ENCODE measurements at regions not wholly inside any gene's neighbourhood (a gene's known extent, or its start where the extent isn't known, plus 50 kb on each side); places are given as distances from the start of the nearest gene placed in this dataset.

- no peak overlapping the region for H3K56ac ChIP-seq (ENCODE audit: insufficient read length, low read depth, low read length)
- no CpG with 5 or more reads among the region's 5 CpGs for WGBS (ENCODE audit: extremely low coverage, insufficient read length, low lambda C conversion rate)
- no peak overlapping the region for H2AK5ac ChIP-seq (ENCODE audit: insufficient read length, low read length)
- no peaks in the 10 kb centered on the region for H3K9me3 ChIP-seq (ENCODE audit: control insufficient read depth, low read depth, low read length)
- no peak overlapping the region for H3K4me2 ChIP-seq (ENCODE audit: insufficient read depth, insufficient read length, low read length)
- no peak for DNase-seq
- no peaks in the 10 kb centered on the region for H3K79me2 ChIP-seq (ENCODE audit: insufficient read depth, low read length)
- H2BK12ac ChIP-seq (ENCODE audit: insufficient read length, low read depth, low read length): no peak overlapping the region
- no peak overlapping the region for H4K91ac ChIP-seq (ENCODE audit: insufficient read length, low read depth, low read length)
- no peak overlapping the region for H3T11ph ChIP-seq (ENCODE audit: low read length)
- H3K18ac ChIP-seq (ENCODE audit: insufficient read length, low read depth, low read length): no peak overlapping the region
- H3K9ac ChIP-seq (ENCODE audit: extremely low read depth, insufficient read length, low read length): no peak overlapping the region
- H4K20me1 ChIP-seq (ENCODE audit: control insufficient read depth, insufficient read depth, insufficient read length): no peaks in the 10 kb centered on the region
- no peak overlapping the region for H3K27ac ChIP-seq (ENCODE audit: insufficient read length, low read depth, low read length)
- no peak overlapping the region for H3K23ac ChIP-seq (ENCODE audit: insufficient read length, low read depth, low read length)
- H3K14ac ChIP-seq (ENCODE audit: insufficient read depth, low read length): 0 out of 2 replicates have a peak overlapping the region, but pooled peaks have one; percentile 14
- H2BK120ac ChIP-seq (ENCODE audit: low read depth, low read length, poor library complexity, severe bottlenecking): no peak overlapping the region
- TF ChIP-seq CTCF (conservative IDR thresholded peaks at IDR 0.05): no peak
- no peak overlapping the region for H2BK5ac ChIP-seq (ENCODE audit: insufficient read length, low read length)
- no peak overlapping the region for H2AFZ ChIP-seq (ENCODE audit: low read length)
- Mint-ChIP-seq H3K36me3 (ENCODE audit: insufficient read depth in 1 of 3, low read depth in 3 of 3) (no peaks in the 10 kb centered on the region; a peak in 1 of 7 replicates), H3K4me1 (peaks cover 7 to 10% of the 10 kb centered on the region in 2 experiments), H3K27me3 (ENCODE audit: low read depth) (no peaks in the 10 kb centered on the region), H3K27ac (no peak overlapping the region; a peak in 1 of 7 replicates), H3K9me3 (no peaks in the 10 kb centered on the region), H3K4me3 (no peak overlapping the region)
- no peaks in the 10 kb centered on the region for H3K4me1 ChIP-seq (ENCODE audit: insufficient read depth, low read length)
- H2BK20ac ChIP-seq (ENCODE audit: low read depth, low read length, poor library complexity, severe bottlenecking): no peak overlapping the region
- H3K23me2 ChIP-seq (ENCODE audit: insufficient read length, low read depth, low read length, poor library complexity, severe bottlenecking): no peaks in the 10 kb centered on the region
- H3K4ac ChIP-seq (ENCODE audit: low read depth, low read length): no peak overlapping the region
- no peaks in the 10 kb centered on the region for H3K79me1 ChIP-seq (ENCODE audit: insufficient read depth, low read depth, low read length, poor library complexity, severe bottlenecking)
- H2BK15ac ChIP-seq (ENCODE audit: low read depth, low read length): no peak overlapping the region
- no peak overlapping the region for H4K5ac ChIP-seq (ENCODE audit: insufficient read length, low read depth, low read length)
- no peaks in the 10 kb centered on the region for H3K27me3 ChIP-seq (ENCODE audit: insufficient read depth, low read length)
- no peak overlapping the region for H4K8ac ChIP-seq (replicated peaks; ENCODE audit: insufficient read length, low read depth, low read length)
These were observed 135.4 kb downstream of the LACC1 start for GRCh38 chr13:44015118-44015517.

Measured in H9 (cell line).